H1 (cell line): ENCODE measurements at regions not wholly inside any gene's neighbourhood (a gene's known extent, or its start where the extent isn't known, plus 50 kb on each side); places are given as distances from the start of the nearest gene placed in this dataset.

Experiments used
- CTCF ChIA-PET: fragments of 300-600 bp; sonication (Branson Sonifier 250); formaldehyde crosslinking; loops from one replicate; lab custom pipeline; 2021; ENCODE audit not compliant: partially characterized antibody; lab: Charles Lee
- POLR2A ChIA-PET: fragments of 300-600 bp; sonication (Branson Sonifier 250); formaldehyde crosslinking; loops from one replicate; lab custom pipeline; 2021; ENCODE audit warnings: inconsistent platforms; ENCODE audit not compliant: partially characterized antibody; lab: Charles Lee
- DNase-seq, 2 experiments: peaks; one replicate each; pipeline versions ENCODE4 v3.0.0 to v3.0.0-alpha.2; 2010 to 2022; ENCODE audit warnings: low spot score in 2 of 2, low read depth in 1 of 2, mixed read lengths in 1 of 2
- FAIRE-seq: peaks from 2 replicates; lab custom pipeline; 2011; peaks lifted over from hg19 to GRCh38; lab: Jason Lieb, UNC
- H2AFZ ChIP-seq: 2 replicates; pipeline ENCODE4 v1.8.1; 2012; ENCODE audit warnings: low read length, inconsistent platforms
- H2AK5ac ChIP-seq: 2 replicates; pipeline ENCODE4 v1.6.1; 2013; ENCODE audit warnings: low read depth, low read length
- H2BK120ac ChIP-seq: replicated peaks from 2 replicates; pipeline ENCODE3; 2013; ENCODE audit warnings: low read depth, low read length, inconsistent platforms
- H2BK12ac ChIP-seq: 2 replicates; pipeline ENCODE4 v1.6.1; 2013; ENCODE audit warnings: low read depth, low read length
- H2BK15ac ChIP-seq: 2 replicates; pipeline ENCODE4 v1.6.1; 2013; ENCODE audit warnings: low read length
- H2BK20ac ChIP-seq: 2 replicates; pipeline ENCODE4 v1.6.1; 2013; ENCODE audit warnings: low read length
- H2BK5ac ChIP-seq: 2 replicates; pipeline ENCODE4 v1.6.1; 2013; ENCODE audit warnings: low read depth, low read length
- H3K14ac ChIP-seq: 2 replicates; pipeline ENCODE4 v1.6.1; 2013; ENCODE audit warnings: inconsistent platforms; ENCODE audit not compliant: insufficient read length
- H3K18ac ChIP-seq: 2 replicates; pipeline ENCODE4 v1.6.1; 2013; ENCODE audit warnings: low read length; ENCODE audit errors: extremely low read depth
- H3K23ac ChIP-seq: 2 replicates; pipeline ENCODE4 v1.6.1; 2013; ENCODE audit warnings: inconsistent platforms; ENCODE audit not compliant: insufficient read length
- H3K23me2 ChIP-seq: 2 replicates; pipeline ENCODE4 v1.6.1; 2013; ENCODE audit warnings: low read depth, low read length
- H3K27ac ChIP-seq: 2 replicates; pipeline ENCODE4 v1.6.1; 2011; ENCODE audit warnings: low read depth, low read length, inconsistent platforms
- H3K27me3 ChIP-seq, 4 experiments: replicated peaks in 1 of 4; 1 replicate in 1 of 4; 2 replicates in 3 of 4; pipeline versions ENCODE4 v1.6.1 to v1.8.1; 2011 to 2013; ENCODE audit warnings: low read length in 3 of 4, mild to moderate bottlenecking in 3 of 4, inconsistent platforms in 2 of 4, mixed read lengths in 2 of 4, moderate library complexity in 1 of 4; ENCODE audit not compliant: control insufficient read depth in 3 of 4, insufficient read depth in 3 of 4; ENCODE audit errors: extremely low read depth in 1 of 4
- H3K36me3 ChIP-seq, 4 experiments: 2 replicates each; pipeline versions ENCODE4 v1.6.1 to v1.8.1; 2011 to 2013; ENCODE audit warnings: mild to moderate bottlenecking in 4 of 4, low read length in 3 of 4, moderate library complexity in 2 of 4, control low read depth in 1 of 4, inconsistent platforms in 1 of 4; ENCODE audit not compliant: insufficient read depth in 4 of 4, control insufficient read depth in 2 of 4
- H3K4ac ChIP-seq: replicated peaks from 2 replicates; pipeline ENCODE3; 2013; ENCODE audit warnings: low read length, low read depth, mixed read lengths, inconsistent platforms; ENCODE audit not compliant: insufficient read length
- H3K4me1 ChIP-seq, 4 experiments: replicated peaks in 1 of 4; 1 replicate in 1 of 4; 2 replicates in 3 of 4; pipeline versions ENCODE4 v1.6.1 to v1.8.1; 2011 to 2013; ENCODE audit warnings: low read length in 3 of 4, inconsistent platforms in 2 of 4, mixed read lengths in 1 of 4; ENCODE audit not compliant: insufficient read depth in 4 of 4, control insufficient read depth in 3 of 4
- H3K4me2 ChIP-seq, 2 experiments: 2 replicates each; pipeline versions ENCODE4 v1.6.1 to v1.8.1; 2011 to 2013; ENCODE audit warnings: low read depth in 2 of 2, low read length in 2 of 2, control low read depth in 1 of 2, inconsistent platforms in 1 of 2, mild to moderate bottlenecking in 1 of 2; ENCODE audit not compliant: insufficient read depth in 1 of 2
- H3K4me3 ChIP-seq, 4 experiments: fragments of 200-600, 300-600 bp in 1 of 4; sonication (generic), shearing (Covaris generic), sonication (Bioruptor Twin) in 1 of 4; 2 replicates each; pipeline versions ENCODE4 v1.5.1 to v1.8.1; 2011 to 2016; ENCODE audit warnings: low read length in 4 of 4, low read depth in 3 of 4, control low read depth in 2 of 4, inconsistent platforms in 2 of 4, mild to moderate bottlenecking in 2 of 4, mixed read lengths in 1 of 4, moderate library complexity in 1 of 4; ENCODE audit not compliant: insufficient read depth in 2 of 4; ENCODE audit errors: extremely low read depth in 1 of 4
- H3K56ac ChIP-seq: replicated peaks from 2 replicates; pipeline ENCODE3; 2013; ENCODE audit warnings: low read depth, mild to moderate bottlenecking, mixed read lengths, low read length, inconsistent platforms; ENCODE audit not compliant: insufficient read length
- H3K79me1 ChIP-seq: 2 replicates; pipeline ENCODE4 v1.6.1; 2013; ENCODE audit warnings: low read depth, low read length, control low read depth
- H3K79me2 ChIP-seq, 2 experiments: 2 replicates each; pipeline versions ENCODE4 v1.6.1 to v1.8.1; 2012 to 2013; ENCODE audit warnings: low read length in 2 of 2, mild to moderate bottlenecking in 2 of 2, inconsistent platforms in 1 of 2; ENCODE audit not compliant: insufficient read depth in 2 of 2, control insufficient read depth in 1 of 2
- H3K9ac ChIP-seq, 4 experiments: replicated peaks in 1 of 4; 1 replicate in 1 of 4; 2 replicates in 3 of 4; pipeline versions ENCODE4 v1.6.1 to v1.8.1; 2011 to 2013; ENCODE audit warnings: low read depth in 3 of 4, low read length in 3 of 4, control low read depth in 2 of 4, mild to moderate bottlenecking in 2 of 4, moderate library complexity in 2 of 4, inconsistent platforms in 1 of 4; ENCODE audit errors: extremely low read depth in 1 of 4
- H3K9me3 ChIP-seq, 2 experiments: 2 replicates each; pipeline versions ENCODE4 v1.6.1 to v1.8.1; 2012 to 2013; ENCODE audit warnings: mild to moderate bottlenecking in 2 of 2, moderate library complexity in 2 of 2, control low read depth in 1 of 2, inconsistent platforms in 1 of 2, low read depth in 1 of 2, low read length in 1 of 2, mixed read lengths in 1 of 2; ENCODE audit not compliant: insufficient read depth in 2 of 2
- H4K20me1 ChIP-seq, 2 experiments: replicated peaks in 1 of 2; 2 replicates each; pipeline versions ENCODE3 to v1.8.1; 2011 to 2013; ENCODE audit warnings: inconsistent platforms in 2 of 2, low read length in 2 of 2, mild to moderate bottlenecking in 1 of 2; ENCODE audit not compliant: insufficient read depth in 2 of 2, control insufficient read depth in 1 of 2
- H4K5ac ChIP-seq: 2 replicates; pipeline ENCODE4 v1.6.1; 2013; ENCODE audit warnings: low read length, low read depth, mixed read lengths, inconsistent platforms; ENCODE audit not compliant: insufficient read length
- H4K8ac ChIP-seq: 2 replicates; pipeline ENCODE4 v1.8.0; 2013; ENCODE audit warnings: mild to moderate bottlenecking, moderate library complexity, low read length, inconsistent platforms; ENCODE audit not compliant: insufficient read depth; ENCODE audit errors: extremely low read depth
- H4K91ac ChIP-seq: replicated peaks from 2 replicates; pipeline ENCODE3; 2013; ENCODE audit warnings: low read length, mixed read lengths, inconsistent platforms; ENCODE audit not compliant: insufficient read length
- CEBPB ChIP-seq: IDR thresholded peaks from 2 replicates; pipeline ENCODE4 v1.6.1; 2012; ENCODE audit warnings: low read depth, low read length
- CHD1 ChIP-seq: IDR thresholded peaks from 2 replicates; pipeline ENCODE4 v1.6.1; 2012; ENCODE audit warnings: low read depth, low read length, improper control_type of control experiment
- CTBP2 ChIP-seq: IDR thresholded peaks from 2 replicates; pipeline ENCODE4 v1.7.0; 2011; ENCODE audit warnings: borderline replicate concordance, mild to moderate bottlenecking, moderate library complexity, mixed read lengths, low read length; ENCODE audit not compliant: insufficient read depth, insufficient read length
- KDM5A ChIP-seq: fragments of 200-600 bp; IDR thresholded peaks from 2 replicates; pipeline ENCODE4 v1.7.1; 2012; ENCODE audit warnings: mild to moderate bottlenecking, low read length, inconsistent platforms, mixed read lengths
- RAD21 ChIP-seq, 2 experiments: IDR thresholded peaks in 1 of 2; conservative IDR thresholded peaks in 1 of 2; 2 replicates each; pipeline ENCODE4 v1.6.1; 2011; ENCODE audit warnings: low read depth in 2 of 2, low read length in 2 of 2, improper control_type of control experiment in 1 of 2, inconsistent platforms in 1 of 2, mild to moderate bottlenecking in 1 of 2, moderate library complexity in 1 of 2
- SP1 ChIP-seq: IDR thresholded peaks from 2 replicates; pipeline ENCODE4 v1.6.1; 2011; ENCODE audit warnings: low read depth, low read length
- YY1 ChIP-seq: IDR thresholded peaks from 2 replicates; pipeline ENCODE4 v1.6.1; 2011; ENCODE audit warnings: low read depth, mild to moderate bottlenecking, low read length
- WGBS, 2 experiments: shearing (Covaris generic) in 1 of 2; methylation state at CpG; one replicate each; pipeline versions ENCODE4 v1.1.6 to v1.1.7; 2013 to 2015; ENCODE audit warnings: low lambda C conversion rate in 2 of 2, mixed read lengths in 2 of 2, inconsistent platforms in 1 of 2, low coverage in 1 of 2, missing lambda C conversion rate in 1 of 2; ENCODE audit not compliant: insufficient replicate concordance in 2 of 2, insufficient coverage in 1 of 2, insufficient read length in 1 of 2; ENCODE audit errors: extremely low coverage in 1 of 2, missing lambda C conversion rate in 1 of 2; 5-methylcytosine and 5-hydroxymethylcytosine counted together

- CTCF ChIA-PET = interaction anchor here (0.6 kb wide), 1 partner anchor 60 kb away, joined by 3 read pairs; no protein-coding TSS in a partner anchor
- Histone ChIP-seq H3K4me3 (no peak overlapping the region), H2BK5ac (no peak overlapping the region), H3K4me1 (peaks cover 0 to 6% (median 4%) of the 10 kb centered on the region in 4 experiments; a peak in 2 of 7 replicates), H3K79me1 (no peaks in the 10 kb centered on the region), H3K4ac (no peak overlapping the region), H2BK15ac (no peak overlapping the region), H2AK5ac (no peak overlapping the region), H3K27ac (no peak overlapping the region), H3K18ac (no peak overlapping the region), H2BK20ac (no peak overlapping the region), H4K5ac (no peak overlapping the region), H3K9me3 (no peaks in the 10 kb centered on the region), H3K14ac (no peak overlapping the region), H4K91ac (no peak overlapping the region), H2AFZ (no peak overlapping the region), H4K20me1 (no peaks in the 10 kb centered on the region), H2BK120ac (no peak overlapping the region), H3K23ac (no peak overlapping the region), H3K56ac (no peak overlapping the region), H3K4me2 (no peak overlapping the region), H4K8ac (no peak overlapping the region), H3K9ac (no peak overlapping the region), H3K27me3 (no peaks in the 10 kb centered on the region; a peak in 1 of 7 replicates), H3K36me3 (no peaks in the 10 kb centered on the region), H3K79me2 (no peaks in the 10 kb centered on the region; a peak in 1 of 4 replicates), H2BK12ac (no peak overlapping the region), H3K23me2 (no peaks in the 10 kb centered on the region)
- 88% methylated on average over 3 of the region's 4 CpGs; no CpG with 5 or more reads in 1 of the 2 experiments for WGBS, 2 experiments
- no peak for FAIRE-seq
- no peak for DNase-seq
- no peak for TF ChIP-seq YY1
- no peak for TF ChIP-seq CEBPB
- no peak for TF ChIP-seq KDM5A
- TF ChIP-seq SP1 = no peak
- no peak for TF ChIP-seq RAD21 (IDR thresholded peaks at IDR 0.05 in 1 of 2, conservative IDR thresholded peaks at IDR 0.05 in 1 of 2; ENCODE audit: low read depth in 2 of 2, low read length in 2 of 2)
- TF ChIP-seq CTBP2 = no peak
- TF ChIP-seq CHD1 = no peak
- POLR2A ChIA-PET = interaction anchor here (0.6 kb wide), 1 partner anchor 111 kb away, joined by 3 read pairs; no protein-coding TSS in a partner anchor
Observed at GRCh38 chr17:72349011-72349410, 228.2 kb downstream of the SOX9 start.
